ENCODE measurements at regions not wholly inside any gene's neighbourhood (a gene's known extent, or its start where the extent isn't known, plus 50 kb on each side); places are given as distances from the start of the nearest gene placed in this dataset.

DNA sequence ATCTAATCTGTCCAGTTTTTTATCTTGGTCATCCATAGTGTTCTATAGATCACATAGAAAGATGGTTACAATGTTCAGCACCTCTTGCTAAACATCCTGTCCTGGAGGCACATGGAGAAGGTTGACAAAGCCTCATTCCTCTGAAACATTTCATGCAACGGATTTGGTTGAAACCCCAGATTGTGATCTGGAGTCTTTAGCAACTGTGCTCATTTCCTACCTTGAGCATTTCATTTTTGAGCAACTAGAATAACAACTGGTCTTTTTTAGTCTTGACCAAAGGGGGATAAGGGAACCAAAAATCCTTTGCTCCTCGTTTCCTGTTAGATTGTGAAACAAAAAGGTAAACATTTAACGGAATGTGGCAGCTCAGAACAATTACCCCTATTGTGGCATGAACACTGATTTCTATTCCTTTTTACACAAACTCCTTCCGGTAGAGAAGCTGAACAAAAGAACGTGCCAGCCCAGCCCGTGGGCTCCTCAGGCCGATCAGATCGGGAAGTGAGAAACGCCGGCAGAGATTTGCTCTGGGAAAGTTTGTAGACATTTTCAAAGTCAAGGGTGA is 94.7 kb upstream of the ERRFI1 start (continued):
- TF ChIP-seq, protein P1, sequence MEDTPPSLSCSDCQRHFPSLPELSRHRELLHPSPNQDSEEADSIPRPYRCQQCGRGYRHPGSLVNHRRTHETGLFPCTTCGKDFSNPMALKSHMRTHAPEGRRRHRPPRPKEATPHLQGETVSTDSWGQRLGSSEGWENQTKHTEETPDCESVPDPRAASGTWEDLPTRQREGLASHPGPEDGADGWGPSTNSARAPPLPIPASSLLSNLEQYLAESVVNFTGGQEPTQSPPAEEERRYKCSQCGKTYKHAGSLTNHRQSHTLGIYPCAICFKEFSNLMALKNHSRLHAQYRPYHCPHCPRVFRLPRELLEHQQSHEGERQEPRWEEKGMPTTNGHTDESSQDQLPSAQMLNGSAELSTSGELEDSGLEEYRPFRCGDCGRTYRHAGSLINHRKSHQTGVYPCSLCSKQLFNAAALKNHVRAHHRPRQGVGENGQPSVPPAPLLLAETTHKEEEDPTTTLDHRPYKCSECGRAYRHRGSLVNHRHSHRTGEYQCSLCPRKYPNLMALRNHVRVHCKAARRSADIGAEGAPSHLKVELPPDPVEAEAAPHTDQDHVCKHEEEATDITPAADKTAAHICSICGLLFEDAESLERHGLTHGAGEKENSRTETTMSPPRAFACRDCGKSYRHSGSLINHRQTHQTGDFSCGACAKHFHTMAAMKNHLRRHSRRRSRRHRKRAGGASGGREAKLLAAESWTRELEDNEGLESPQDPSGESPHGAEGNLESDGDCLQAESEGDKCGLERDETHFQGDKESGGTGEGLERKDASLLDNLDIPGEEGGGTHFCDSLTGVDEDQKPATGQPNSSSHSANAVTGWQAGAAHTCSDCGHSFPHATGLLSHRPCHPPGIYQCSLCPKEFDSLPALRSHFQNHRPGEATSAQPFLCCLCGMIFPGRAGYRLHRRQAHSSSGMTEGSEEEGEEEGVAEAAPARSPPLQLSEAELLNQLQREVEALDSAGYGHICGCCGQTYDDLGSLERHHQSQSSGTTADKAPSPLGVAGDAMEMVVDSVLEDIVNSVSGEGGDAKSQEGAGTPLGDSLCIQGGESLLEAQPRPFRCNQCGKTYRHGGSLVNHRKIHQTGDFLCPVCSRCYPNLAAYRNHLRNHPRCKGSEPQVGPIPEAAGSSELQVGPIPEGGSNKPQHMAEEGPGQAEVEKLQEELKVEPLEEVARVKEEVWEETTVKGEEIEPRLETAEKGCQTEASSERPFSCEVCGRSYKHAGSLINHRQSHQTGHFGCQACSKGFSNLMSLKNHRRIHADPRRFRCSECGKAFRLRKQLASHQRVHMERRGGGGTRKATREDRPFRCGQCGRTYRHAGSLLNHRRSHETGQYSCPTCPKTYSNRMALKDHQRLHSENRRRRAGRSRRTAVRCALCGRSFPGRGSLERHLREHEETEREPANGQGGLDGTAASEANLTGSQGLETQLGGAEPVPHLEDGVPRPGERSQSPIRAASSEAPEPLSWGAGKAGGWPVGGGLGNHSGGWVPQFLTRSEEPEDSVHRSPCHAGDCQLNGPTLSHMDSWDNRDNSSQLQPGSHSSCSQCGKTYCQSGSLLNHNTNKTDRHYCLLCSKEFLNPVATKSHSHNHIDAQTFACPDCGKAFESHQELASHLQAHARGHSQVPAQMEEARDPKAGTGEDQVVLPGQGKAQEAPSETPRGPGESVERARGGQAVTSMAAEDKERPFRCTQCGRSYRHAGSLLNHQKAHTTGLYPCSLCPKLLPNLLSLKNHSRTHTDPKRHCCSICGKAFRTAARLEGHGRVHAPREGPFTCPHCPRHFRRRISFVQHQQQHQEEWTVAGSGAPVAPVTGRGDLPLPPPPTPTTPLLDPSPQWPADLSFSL (CRISPR knock-in tag; IDR thresholded peaks at IDR 0.05) = no peak
- TF ChIP-seq AKNA (CRISPR knock-in tag; IDR thresholded peaks at IDR 0.05; ENCODE audit: borderline replicate concordance) = no peak
- TF ChIP-seq ZNF335 (CRISPR knock-in tag; IDR thresholded peaks at IDR 0.05) = no peak; the same call in 1 of the 2 replicates
- TF ChIP-seq, protein P2, sequence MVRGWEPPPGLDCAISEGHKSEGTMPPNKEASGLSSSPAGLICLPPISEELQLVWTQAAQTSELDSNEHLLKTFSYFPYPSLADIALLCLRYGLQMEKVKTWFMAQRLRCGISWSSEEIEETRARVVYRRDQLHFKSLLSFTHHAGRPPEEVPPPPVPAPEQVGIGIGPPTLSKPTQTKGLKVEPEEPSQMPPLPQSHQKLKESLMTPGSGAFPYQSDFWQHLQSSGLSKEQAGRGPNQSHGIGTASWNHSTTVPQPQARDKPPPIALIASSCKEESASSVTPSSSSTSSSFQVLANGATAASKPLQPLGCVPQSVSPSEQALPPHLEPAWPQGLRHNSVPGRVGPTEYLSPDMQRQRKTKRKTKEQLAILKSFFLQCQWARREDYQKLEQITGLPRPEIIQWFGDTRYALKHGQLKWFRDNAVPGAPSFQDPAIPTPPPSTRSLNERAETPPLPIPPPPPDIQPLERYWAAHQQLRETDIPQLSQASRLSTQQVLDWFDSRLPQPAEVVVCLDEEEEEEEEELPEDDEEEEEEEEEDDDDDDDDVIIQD (CRISPR knock-in tag; IDR thresholded peaks at IDR 0.05; ENCODE audit: low read depth) = peak; percentile 79; the same call in 1 of the 2 replicates
- no peak for TF ChIP-seq ZNF550 (CRISPR knock-in tag; IDR thresholded peaks at IDR 0.05; ENCODE audit: borderline replicate concordance)
- TF ChIP-seq, protein P3, sequence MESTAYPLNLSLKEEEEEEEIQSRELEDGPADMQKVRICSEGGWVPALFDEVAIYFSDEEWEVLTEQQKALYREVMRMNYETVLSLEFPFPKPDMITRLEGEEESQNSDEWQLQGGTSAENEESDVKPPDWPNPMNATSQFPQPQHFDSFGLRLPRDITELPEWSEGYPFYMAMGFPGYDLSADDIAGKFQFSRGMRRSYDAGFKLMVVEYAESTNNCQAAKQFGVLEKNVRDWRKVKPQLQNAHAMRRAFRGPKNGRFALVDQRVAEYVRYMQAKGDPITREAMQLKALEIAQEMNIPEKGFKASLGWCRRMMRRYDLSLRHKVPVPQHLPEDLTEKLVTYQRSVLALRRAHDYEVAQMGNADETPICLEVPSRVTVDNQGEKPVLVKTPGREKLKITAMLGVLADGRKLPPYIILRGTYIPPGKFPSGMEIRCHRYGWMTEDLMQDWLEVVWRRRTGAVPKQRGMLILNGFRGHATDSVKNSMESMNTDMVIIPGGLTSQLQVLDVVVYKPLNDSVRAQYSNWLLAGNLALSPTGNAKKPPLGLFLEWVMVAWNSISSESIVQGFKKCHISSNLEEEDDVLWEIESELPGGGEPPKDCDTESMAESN (CRISPR knock-in tag; conservative IDR thresholded peaks at IDR 0.05) = peak; percentile 73
- no peak for TF ChIP-seq ZNF713 (CRISPR knock-in tag; IDR thresholded peaks at IDR 0.05)
- TF ChIP-seq SYNCRIP (IDR thresholded peaks at IDR 0.05; ENCODE audit: insufficient read depth, low read depth, low read length) = no peak
- TF ChIP-seq SIN3B (IDR thresholded peaks at IDR 0.05; ENCODE audit: low read length) = no peak
- TF ChIP-seq ZNF672 (CRISPR knock-in tag; IDR thresholded peaks at IDR 0.05) = no peak
- TF ChIP-seq NR3C1 (CRISPR knock-in tag; IDR thresholded peaks at IDR 0.05) = no peak
- no peak for TF ChIP-seq ZNF546 (CRISPR knock-in tag; conservative IDR thresholded peaks at IDR 0.05)
- TF ChIP-seq POLR2G (IDR thresholded peaks at IDR 0.05; ENCODE audit: low read depth, low read length) = peak; percentile 31
- TF ChIP-seq ZNF674 (CRISPR knock-in tag; IDR thresholded peaks at IDR 0.05; ENCODE audit: low read depth) = no peak
